ENCODE measurements at regions not wholly inside any gene's neighbourhood (a gene's known extent, or its start where the extent isn't known, plus 50 kb on each side); places are given as distances from the start of the nearest gene placed in this dataset.
A peak's percentile ranks its signal among the peaks of the same experiment; 100 is the strongest.

GRCh38 chr6:9435281-9435680 lies 979.6 kb downstream of the TFAP2A start:
- DNase-seq: no peak

GRCh38 chr6:9431945-9432344 lies 982.9 kb downstream of the TFAP2A start:
- no peak for DNase-seq

- DNase-seq: no peak
Observed at GRCh38 chr6:9428421-9429172, 986.3 kb downstream of the TFAP2A start.

GRCh38 chr6:9422138-9422537 lies 986.8 kb upstream of the SLC35B3 start:
- DNase-seq: no peak

GRCh38 chr6:9420316-9421015 lies 985.1 kb upstream of the SLC35B3 start:
- no peak for DNase-seq

- no peak for DNase-seq
Observed at GRCh38 chr6:9417400-9417799, 982.1 kb upstream of the SLC35B3 start.

- peak; percentile 24 for DNase-seq
Observed at GRCh38 chr6:9412951-9413559, 977.7 kb upstream of the SLC35B3 start.

GRCh38 chr6:9409126-9409525 lies 973.8 kb upstream of the SLC35B3 start:
- no peak for DNase-seq

- DNase-seq: no peak
Observed at GRCh38 chr6:9408402-9409117, 973.2 kb upstream of the SLC35B3 start.

GRCh38 chr6:9405825-9406224 lies 970.5 kb upstream of the SLC35B3 start:
- DNase-seq: no peak

- no peak for DNase-seq
Observed at GRCh38 chr6:9405369-9405768, 970.0 kb upstream of the SLC35B3 start.

- no peak for DNase-seq
Observed at GRCh38 chr6:9404351-9405146, 969.2 kb upstream of the SLC35B3 start.

- no peak for DNase-seq
Observed at GRCh38 chr6:9403736-9404135, 968.4 kb upstream of the SLC35B3 start.

- no peak for DNase-seq
Observed at GRCh38 chr6:9401960-9402359, 966.6 kb upstream of the SLC35B3 start.

- no peak for DNase-seq
Observed at GRCh38 chr6:9399916-9400315, 964.6 kb upstream of the SLC35B3 start.

- DNase-seq: no peak
Observed at GRCh38 chr6:9398767-9399373, 963.5 kb upstream of the SLC35B3 start.

- DNase-seq: no peak
Observed at GRCh38 chr6:9398071-9398766, 962.9 kb upstream of the SLC35B3 start.

GRCh38 chr6:9388596-9388995 lies 953.3 kb upstream of the SLC35B3 start:
- no peak for DNase-seq

GRCh38 chr6:9380568-9380967 lies 945.2 kb upstream of the SLC35B3 start:
- DNase-seq: no peak

GRCh38 chr6:9373308-9373707 lies 938.0 kb upstream of the SLC35B3 start:
- DNase-seq: no peak

- no peak for DNase-seq
Observed at GRCh38 chr6:9370480-9370879, 935.1 kb upstream of the SLC35B3 start.

- DNase-seq: no peak
Observed at GRCh38 chr6:9365378-9365777, 930.0 kb upstream of the SLC35B3 start.
